Adrenal gland (tissue), 9 donors: ENCODE measurements at regions not wholly inside any gene's neighbourhood (a gene's known extent, or its start where the extent isn't known, plus 50 kb on each side); places are given as distances from the start of the nearest gene placed in this dataset.
A peak's percentile ranks its signal among the peaks of the same experiment; 100 is the strongest.

Experiments used
- DNase-seq, 7 donors: peaks; one replicate each; pipeline ENCODE4 v3.0.0-alpha.2; 2019 to 2020
- H3K27ac ChIP-seq, 5 donors: fragments of 200-600 bp; sonication (generic) in 4 of 5; 1 replicate in 3 of 5; 2 replicates in 2 of 5; pipeline versions ENCODE4 v1.5.1 to v1.8.0; 2016 to 2020; ENCODE audit warnings: mild to moderate bottlenecking in 1 of 5
- H3K27me3 ChIP-seq: fragments of 200-600 bp; 2 replicates; pipeline ENCODE4 v1.8.0; 2021
- H3K36me3 ChIP-seq, 2 donors: fragments of 200-600 bp; replicated peaks in 1 of 2; 1 replicate in 1 of 2; 2 replicates in 1 of 2; pipeline versions ENCODE4 v1.5.1 to v1.8.0; 2018 to 2022
- H3K4me1 ChIP-seq, 2 donors: fragments of 200-600 bp; replicated peaks in 1 of 2; 1 replicate in 1 of 2; 2 replicates in 1 of 2; pipeline versions ENCODE4 v1.5.1 to v1.8.0; 2018 to 2021
- H3K4me3 ChIP-seq, 4 donors: fragments of 200-600 bp; sonication (generic) in 3 of 4; one replicate each; pipeline ENCODE4 v1.5.1; 2016 to 2018
- H3K9me3 ChIP-seq, 3 donors: fragments of 200-600 bp; sonication (generic) in 1 of 3; replicated peaks in 1 of 3; 1 replicate in 2 of 3; 2 replicates in 1 of 3; pipeline versions ENCODE4 v1.5.1 to v1.8.0; 2016 to 2021
- CTCF ChIP-seq, 6 experiments: fragments of 450-650 bp in 4 of 6; fragments of 200-600 bp in 2 of 6; sonication (generic) in 1 of 6; IDR thresholded peaks; 1 replicate in 5 of 6; 2 replicates in 1 of 6; pipeline versions ENCODE4 v1.5.1 to v1.8.0; 2016 to 2021; ENCODE audit warnings: antibody characterized with exemption in 6 of 6, mild to moderate bottlenecking in 2 of 6, moderate library complexity in 1 of 6
- POLR2A ChIP-seq, 2 donors: fragments of 450-650 bp; IDR thresholded peaks; one replicate each; pipeline ENCODE4 v1.6.1; 2017; ENCODE audit warnings: antibody characterized with exemption in 2 of 2, mild to moderate bottlenecking in 2 of 2, moderate library complexity in 1 of 2
- WGBS, 4 donors: extraction: QIAGEN DNeasy Blood & Tissue Kit in 2 of 4; methylation state at CpG; one replicate each; pipeline versions ENCODE4 v1.1.5 to v1.1.7; 2013 to 2017; 5-methylcytosine and 5-hydroxymethylcytosine counted together
- intact Hi-C, 2 donors: fragments of 100-400 bp; cut with DNase I; formaldehyde crosslinking; loops; one replicate each; pipeline versions ENCODE4 v1.14.1 to v1.15.0; 2022 to 2023
- donor health status: healthy with polysubstance abuse.
- donor health status: Bipolar disorder and iron deficiency.
- donor health status: DM: yes; HTN: yes; CAD: no.
- donor health status: DM: no; HTN: no; CAD: no.
- donor health status: DM: no; HTN: no; CAD: no.

GRCh38 chr11:70640408-70640807 is 242.1 kb downstream of the CTTN start:
- Histone ChIP-seq H3K4me1 (no peaks in the 10 kb centered on the region), H3K27ac (no peak overlapping the region), H3K36me3 (no peaks in the 10 kb centered on the region), H3K27me3 (no peaks in the 10 kb centered on the region), H3K9me3 (no peaks in the 10 kb centered on the region), H3K4me3 (no peak overlapping the region)
- intact Hi-C loops: no loop called here
- WGBS, 4 donors: 90 to 100% (median 92%) methylated on average over 3 to 8 of the region's 8 CpGs
- no peak for TF ChIP-seq CTCF (IDR thresholded peaks at IDR 0.05)
- TF ChIP-seq POLR2A (IDR thresholded peaks at IDR 0.05): no peak
- DNase-seq: no peak

- intact Hi-C loops: no loop called here
These were observed 243.0 kb downstream of the CTTN start for GRCh38 chr11:70641369-70641768.

GRCh38 chr11:70642266-70642665 is 243.9 kb downstream of the CTTN start:
- intact Hi-C loops: no loop called here

More at GRCh38 chr11:70641369-70641768, 243.0 kb downstream of the CTTN start:
- TF ChIP-seq CTCF (IDR thresholded peaks at IDR 0.05): no peak
- no peak for TF ChIP-seq POLR2A (IDR thresholded peaks at IDR 0.05)
- Histone ChIP-seq H3K27me3 (no peaks in the 10 kb centered on the region), H3K4me3 (no peak overlapping the region), H3K36me3 (no peaks in the 10 kb centered on the region), H3K4me1 (no peaks in the 10 kb centered on the region), H3K9me3 (no peaks in the 10 kb centered on the region), H3K27ac (no peak overlapping the region)
- 48 to 65% (median 58%) methylated on average over 9 to 12 of the region's 12 CpGs for WGBS, 4 donors
- DNase-seq: peak in 1 of 7 donors; percentile 81

GRCh38 chr11:70643642-70644041 is 245.3 kb downstream of the CTTN start:
- no peak overlapping the region for H3K4me3 ChIP-seq
- H3K27me3 ChIP-seq: no peaks in the 10 kb centered on the region
- H3K27ac ChIP-seq: no peak overlapping the region
- intact Hi-C loops: no loop called here
- no peak for TF ChIP-seq CTCF (IDR thresholded peaks at IDR 0.05)
- WGBS, 4 donors: 55 to 71% (median 60%) methylated on average over 9 of the region's 9 CpGs
- no peaks in the 10 kb centered on the region for H3K4me1 ChIP-seq
- H3K9me3 ChIP-seq: no peaks in the 10 kb centered on the region
- no peaks in the 10 kb centered on the region for H3K36me3 ChIP-seq
- no peak for DNase-seq

More at GRCh38 chr11:70642266-70642665, 243.9 kb downstream of the CTTN start:
- TF ChIP-seq POLR2A (IDR thresholded peaks at IDR 0.05): no peak
- no peak for TF ChIP-seq CTCF (IDR thresholded peaks at IDR 0.05)
- Histone ChIP-seq H3K4me3 (no peak overlapping the region), H3K27me3 (no peaks in the 10 kb centered on the region), H3K9me3 (no peaks in the 10 kb centered on the region), H3K4me1 (no peaks in the 10 kb centered on the region), H3K27ac (no peak overlapping the region), H3K36me3 (no peaks in the 10 kb centered on the region)
- 74 to 89% (median 76%) methylated on average over 6 to 14 of the region's 14 CpGs for WGBS, 4 donors
- no peak for DNase-seq
